A673 (cell line): ENCODE measurements at regions not wholly inside any gene's neighbourhood (a gene's known extent, or its start where the extent isn't known, plus 50 kb on each side); places are given as distances from the start of the nearest gene placed in this dataset.

Experiments
- BruUV-seq: library from RNA; stranded (reverse); fragments of 400-500 nt; replicated peaks from 2 replicates; lab custom pipeline; 2021; lab: Mats Ljungman, UMichigan
- CTCF ChIA-PET: fragments of 300-600 bp; sonication (Branson Sonifier 250); formaldehyde crosslinking; loops from one replicate; lab custom pipeline; 2022; ENCODE audit warnings: antibody characterized with exemption; lab: Charles Lee
- POLR2A ChIA-PET: fragments of 300-600 bp; sonication (Branson Sonifier 250); formaldehyde crosslinking; loops from one replicate; lab custom pipeline; 2022; ENCODE audit warnings: antibody characterized with exemption; ENCODE audit not compliant: low non-redundant PET; lab: Charles Lee
- DNase-seq: peaks from one replicate; pipeline ENCODE4 v3.0.0-alpha.2; 2015; ENCODE audit warnings: low spot score
- H3K27ac ChIP-seq: fragments of 200-600 bp; sonication (generic); 2 replicates; pipeline ENCODE4 v1.5.1; 2016; ENCODE audit warnings: mixed run types, low read depth, mild to moderate bottlenecking, mixed read lengths, antibody characterized with exemption, low read length; ENCODE audit not compliant: poor library complexity, severe bottlenecking
- H3K27me3 ChIP-seq: fragments of 200-600 bp; sonication (generic); replicated peaks from 2 replicates; pipeline ENCODE4 v1.6.1; 2017; ENCODE audit warnings: mixed run types, low read depth, mild to moderate bottlenecking, mixed read lengths, antibody characterized with exemption, low read length; ENCODE audit not compliant: insufficient read depth, poor library complexity
- H3K36me3 ChIP-seq: fragments of 200-600 bp; sonication (generic); 2 replicates; pipeline ENCODE4 v1.6.1; 2016; ENCODE audit warnings: mixed run types, mild to moderate bottlenecking, mixed read lengths, antibody characterized with exemption, low read length; ENCODE audit not compliant: insufficient read depth, poor library complexity, severe bottlenecking
- H3K4me1 ChIP-seq: fragments of 200-600 bp; sonication (generic); 2 replicates; pipeline ENCODE4 v1.6.1; 2017; ENCODE audit warnings: mixed run types, mild to moderate bottlenecking, mixed read lengths, antibody characterized with exemption, low read length; ENCODE audit not compliant: insufficient read depth, poor library complexity, severe bottlenecking
- H3K4me3 ChIP-seq: fragments of 200-600 bp; sonication (generic); 2 replicates; pipeline ENCODE4 v1.5.1; 2016; ENCODE audit warnings: low read depth, mixed run types, mild to moderate bottlenecking, mixed read lengths, low read length; ENCODE audit not compliant: poor library complexity, severe bottlenecking
- H3K9me3 ChIP-seq: fragments of 200-600 bp; sonication (generic); 2 replicates; pipeline ENCODE4 v1.6.1; 2016; ENCODE audit warnings: mixed run types, low read depth, mild to moderate bottlenecking, mixed read lengths, antibody characterized with exemption, low read length; ENCODE audit not compliant: poor library complexity, severe bottlenecking
- EZH2 ChIP-seq: fragments of 200-600 bp; sonication (generic); IDR thresholded peaks from 2 replicates; pipeline ENCODE4 v1.6.1; 2017; ENCODE audit warnings: borderline replicate concordance, low read depth, mild to moderate bottlenecking, mixed read lengths, antibody characterized with exemption, low read length; ENCODE audit not compliant: poor library complexity, severe bottlenecking
- intact Hi-C: fragments of 100-400 bp; cut with micrococcal nuclease; formaldehyde crosslinking; loops from one replicate; pipeline ENCODE4 v1.10.0; 2022; ENCODE audit not compliant: unreplicated experiment
- TF ChIP-seq, protein P1 (sequence below): fragments of 300-800, 200-600 bp; sonication (generic); conservative IDR thresholded peaks from 2 replicates; pipeline ENCODE4 v1.5.1; 2017; ENCODE audit warnings: low read depth, mild to moderate bottlenecking, antibody characterized with exemption, low read length, moderate library complexity, mixed read lengths

DNA sequence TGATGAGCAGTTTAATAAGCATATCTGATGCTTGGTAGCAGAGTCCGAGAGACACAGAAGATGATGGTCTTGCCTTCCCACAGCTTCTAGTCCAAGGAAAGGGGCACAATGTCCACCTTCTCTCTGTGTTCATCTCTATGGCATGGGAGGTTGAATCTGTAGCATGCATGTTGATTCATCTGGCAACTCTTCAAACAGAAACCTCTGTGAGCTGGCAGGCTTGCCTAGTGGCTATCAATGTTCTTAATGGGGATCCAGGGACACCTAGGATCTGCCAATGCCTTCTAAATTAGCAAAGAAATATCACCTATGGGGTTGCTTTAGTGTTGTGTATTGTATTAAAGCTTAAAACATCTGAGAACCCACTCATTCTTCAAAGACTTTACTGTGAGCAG is 170.8 kb downstream of the INO80D start:
- no peak for DNase-seq
- ChIA-PET CTCF (no interaction called here), POLR2A (no interaction called here)
- Histone ChIP-seq H3K27ac (no peak overlapping the region), H3K4me1 (no peaks in the 10 kb centered on the region), H3K27me3 (no peaks in the 10 kb centered on the region), H3K9me3 (no peaks in the 10 kb centered on the region), H3K36me3 (no peaks in the 10 kb centered on the region), H3K4me3 (no peak overlapping the region)
- intact Hi-C loops: no loop called here
- no peak for TF ChIP-seq EZH2
- BruUV-seq: no TSS peak

DNA sequence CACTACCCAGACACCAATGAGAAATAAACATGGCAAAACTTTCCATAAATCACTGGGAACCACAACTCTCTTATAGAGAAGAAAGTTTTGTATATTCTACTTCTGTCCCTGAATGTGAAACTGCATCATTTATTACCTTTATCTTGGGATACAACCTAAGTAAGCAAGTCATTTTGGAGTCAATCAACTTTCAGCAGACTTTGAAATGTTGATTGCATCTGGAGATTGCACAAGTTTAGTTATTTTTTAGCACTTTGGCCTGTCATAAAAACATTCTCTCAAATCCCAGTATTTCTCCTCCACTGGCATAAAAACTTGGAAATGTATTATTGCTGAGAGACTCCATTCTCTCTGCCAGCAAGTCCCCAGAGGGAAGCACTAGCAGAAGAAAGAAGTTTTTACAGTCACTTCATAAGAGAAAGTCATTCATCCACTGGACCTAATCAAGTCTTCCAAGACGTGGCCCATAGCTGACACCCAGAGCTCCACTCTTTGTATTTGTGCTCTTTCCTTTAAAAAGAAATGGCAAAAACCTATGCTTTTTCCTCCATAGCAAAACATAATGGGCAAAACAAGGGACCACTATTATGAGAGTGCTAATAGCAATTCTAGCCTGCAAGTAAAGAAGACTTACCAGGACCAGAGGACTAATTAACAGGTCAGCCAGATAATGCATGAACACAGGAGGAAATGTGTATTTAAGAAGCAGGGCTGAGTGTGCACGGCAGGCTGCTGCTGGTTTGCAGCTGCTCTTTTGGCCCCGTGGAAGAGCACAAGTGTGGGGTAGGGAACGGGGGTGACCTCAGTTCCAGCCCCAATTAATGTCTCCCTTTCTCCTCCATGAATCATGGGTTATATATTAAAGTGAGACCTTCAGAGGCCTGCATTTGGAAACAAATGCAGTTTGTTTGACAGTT is 171.5 kb downstream of the INO80D start:
- H3K4me1 ChIP-seq: no peaks in the 10 kb centered on the region
- H3K27me3 ChIP-seq: no peaks in the 10 kb centered on the region
- no peak overlapping the region for H3K4me3 ChIP-seq
- no peak overlapping the region for H3K27ac ChIP-seq
- no peak for DNase-seq
- no peaks in the 10 kb centered on the region for H3K36me3 ChIP-seq
- CTCF ChIA-PET: no interaction called here
- H3K9me3 ChIP-seq: no peaks in the 10 kb centered on the region
- no TSS peak for BruUV-seq
- intact Hi-C loops: no loop called here
- TF ChIP-seq, protein P1, sequence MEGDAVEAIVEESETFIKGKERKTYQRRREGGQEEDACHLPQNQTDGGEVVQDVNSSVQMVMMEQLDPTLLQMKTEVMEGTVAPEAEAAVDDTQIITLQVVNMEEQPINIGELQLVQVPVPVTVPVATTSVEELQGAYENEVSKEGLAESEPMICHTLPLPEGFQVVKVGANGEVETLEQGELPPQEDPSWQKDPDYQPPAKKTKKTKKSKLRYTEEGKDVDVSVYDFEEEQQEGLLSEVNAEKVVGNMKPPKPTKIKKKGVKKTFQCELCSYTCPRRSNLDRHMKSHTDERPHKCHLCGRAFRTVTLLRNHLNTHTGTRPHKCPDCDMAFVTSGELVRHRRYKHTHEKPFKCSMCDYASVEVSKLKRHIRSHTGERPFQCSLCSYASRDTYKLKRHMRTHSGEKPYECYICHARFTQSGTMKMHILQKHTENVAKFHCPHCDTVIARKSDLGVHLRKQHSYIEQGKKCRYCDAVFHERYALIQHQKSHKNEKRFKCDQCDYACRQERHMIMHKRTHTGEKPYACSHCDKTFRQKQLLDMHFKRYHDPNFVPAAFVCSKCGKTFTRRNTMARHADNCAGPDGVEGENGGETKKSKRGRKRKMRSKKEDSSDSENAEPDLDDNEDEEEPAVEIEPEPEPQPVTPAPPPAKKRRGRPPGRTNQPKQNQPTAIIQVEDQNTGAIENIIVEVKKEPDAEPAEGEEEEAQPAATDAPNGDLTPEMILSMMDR: no peak
- TF ChIP-seq EZH2: no peak
- POLR2A ChIA-PET: no interaction called here

DNA sequence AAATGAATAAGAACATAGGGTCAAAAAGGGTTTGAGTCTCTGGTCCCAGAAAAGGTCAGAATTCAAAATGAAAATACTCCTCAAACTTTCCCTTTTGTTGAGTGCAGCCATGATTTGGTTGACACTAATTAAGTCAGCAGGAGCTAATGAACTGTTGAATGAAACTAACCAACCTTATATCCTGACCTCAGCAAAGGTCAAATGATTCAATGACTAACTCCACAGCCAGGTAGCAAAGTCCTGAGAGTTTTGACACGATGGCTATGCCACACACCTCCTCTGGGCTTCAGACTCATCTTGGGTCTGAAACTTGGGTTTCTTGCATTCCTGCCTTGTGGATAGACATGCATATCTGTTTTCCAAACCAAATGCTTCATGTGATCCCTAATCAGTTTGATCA is 172.3 kb downstream of the INO80D start:
- Histone ChIP-seq H3K36me3 (no peaks in the 10 kb centered on the region), H3K27ac (no peak overlapping the region), H3K9me3 (no peaks in the 10 kb centered on the region), H3K27me3 (no peaks in the 10 kb centered on the region), H3K4me3 (no peak overlapping the region), H3K4me1 (no peaks in the 10 kb centered on the region)
- intact Hi-C loops: no loop called here
- ChIA-PET CTCF (no interaction called here), POLR2A (no interaction called here)
- no TSS peak for BruUV-seq
- no peak for DNase-seq
- no peak for TF ChIP-seq EZH2
- TF ChIP-seq, protein P1: no peak
